GM23248 (cell line): ENCODE measurements at regions not wholly inside any gene's neighbourhood (a gene's known extent, or its start where the extent isn't known, plus 50 kb on each side); places are given as distances from the start of the nearest gene placed in this dataset.

ENCODE experiments used
- DNase-seq: peaks from one replicate; pipeline ENCODE4 v3.0.0-alpha.2; 2015
- H2AFZ ChIP-seq: fragments of 200-600 bp; sonication (generic); 2 replicates; pipeline ENCODE4 v1.6.1; 2016; ENCODE audit warnings: antibody characterized with exemption
- H3F3A ChIP-seq: fragments of 200-600 bp; sonication (generic); 2 replicates; pipeline ENCODE4 v1.6.1; 2016; ENCODE audit warnings: mild to moderate bottlenecking, antibody characterized with exemption, mixed run types; ENCODE audit not compliant: insufficient read depth
- H3K27ac ChIP-seq: fragments of 200-600 bp; sonication (generic); 2 replicates; pipeline ENCODE4 v1.5.1; 2016; ENCODE audit warnings: mild to moderate bottlenecking
- H3K27me3 ChIP-seq: fragments of 200-600 bp; sonication (generic); replicated peaks from 2 replicates; pipeline ENCODE4 v1.6.1; 2016; ENCODE audit warnings: mild to moderate bottlenecking; ENCODE audit not compliant: insufficient read depth
- H3K36me3 ChIP-seq: fragments of 200-600 bp; sonication (generic); 2 replicates; pipeline ENCODE4 v1.6.1; 2016; ENCODE audit warnings: low read depth, mild to moderate bottlenecking
- H3K4me1 ChIP-seq: fragments of 200-600 bp; sonication (generic); 2 replicates; pipeline ENCODE4 v1.6.1; 2016; ENCODE audit warnings: mild to moderate bottlenecking; ENCODE audit not compliant: insufficient read depth
- H3K4me2 ChIP-seq: fragments of 200-600 bp; sonication (generic); one replicate; pipeline ENCODE4 v1.6.1; 2016; ENCODE audit warnings: mild to moderate bottlenecking; ENCODE audit not compliant: unreplicated experiment
- H3K4me3 ChIP-seq: fragments of 200-600 bp; sonication (generic); 2 replicates; pipeline ENCODE4 v1.5.1; 2016; ENCODE audit warnings: mild to moderate bottlenecking
- H3K79me2 ChIP-seq: fragments of 200-600 bp; sonication (generic); 2 replicates; pipeline ENCODE4 v1.6.1; 2016; ENCODE audit warnings: mild to moderate bottlenecking; ENCODE audit not compliant: insufficient read depth
- H3K9ac ChIP-seq: fragments of 200-600 bp; sonication (generic); 2 replicates; pipeline ENCODE4 v1.6.1; 2016; ENCODE audit warnings: mild to moderate bottlenecking
- H3K9me2 ChIP-seq: fragments of 200-600 bp; sonication (generic); 2 replicates; pipeline ENCODE4 v1.6.1; 2016; ENCODE audit warnings: mixed run types, mild to moderate bottlenecking, moderate library complexity; ENCODE audit not compliant: insufficient read depth
- H3K9me3 ChIP-seq: fragments of 200-600 bp; sonication (generic); one replicate; pipeline ENCODE4 v1.6.1; 2017; ENCODE audit warnings: low read depth
- H4K20me1 ChIP-seq: fragments of 200-600 bp; sonication (generic); 2 replicates; pipeline ENCODE4 v1.6.0; 2016; ENCODE audit not compliant: insufficient read depth
- EZH2 ChIP-seq: fragments of 200-600 bp; sonication (generic); IDR thresholded peaks from 2 replicates; pipeline ENCODE4 v1.6.1; 2018; ENCODE audit warnings: antibody characterized with exemption, mild to moderate bottlenecking; ENCODE audit not compliant: insufficient read depth, poor library complexity, severe bottlenecking
- EZH2phosphoT487 ChIP-seq: fragments of 200-600 bp; sonication (generic); IDR thresholded peaks from 2 replicates; pipeline ENCODE4 v1.6.1; 2018; ENCODE audit warnings: antibody characterized with exemption, moderate library complexity, mild to moderate bottlenecking, low read depth; ENCODE audit not compliant: insufficient read depth
- WGBS, 2 experiments: methylation state at CpG; one replicate each; pipeline ENCODE4 v1.1.6; 2015 to 2017; ENCODE audit warnings: low lambda C conversion rate in 2 of 2, low coverage in 1 of 2; ENCODE audit errors: missing lambda C conversion rate in 2 of 2; 5-methylcytosine and 5-hydroxymethylcytosine counted together
- in situ Hi-C: fragments of 300-500 bp; cut with MboI; formaldehyde crosslinking; loops from 2 replicates; pipeline ENCODE4 v1.15.0; 2020

- H3K36me3 ChIP-seq: no peaks in the 10 kb centered on the region
- in situ Hi-C loops: no loop called here
- 46 to 50% methylated on average over 9 of the region's 9 CpGs for WGBS, 2 experiments
- H3K9me3 ChIP-seq: no peaks in the 10 kb centered on the region
- TF ChIP-seq EZH2: no peak
- TF ChIP-seq EZH2phosphoT487: no peak
- H3K27ac ChIP-seq: no peak overlapping the region
- no peaks in the 10 kb centered on the region for H4K20me1 ChIP-seq
- no peaks in the 10 kb centered on the region for H3K9me2 ChIP-seq
- no peaks in the 10 kb centered on the region for H3K79me2 ChIP-seq
- no peak overlapping the region for H3K9ac ChIP-seq
- no peak overlapping the region for H3K4me3 ChIP-seq
- no peaks in the 10 kb centered on the region for H3K4me1 ChIP-seq
- no peaks in the 10 kb centered on the region for H3K27me3 ChIP-seq
- DNase-seq: no peak
- H3F3A ChIP-seq: no peaks in the 10 kb centered on the region
- H3K4me2 ChIP-seq: no peak overlapping the region
- H2AFZ ChIP-seq: no peak overlapping the region
These were observed 621.3 kb upstream of the ADARB2 start for GRCh38 chr10:2358586-2358985.

- no peaks in the 10 kb centered on the region for H3K27me3 ChIP-seq
- in situ Hi-C loops: no loop called here
- H3K9me3 ChIP-seq: no peaks in the 10 kb centered on the region
- DNase-seq: no peak
- no peak overlapping the region for H2AFZ ChIP-seq
- H3F3A ChIP-seq: no peaks in the 10 kb centered on the region
- 57% methylated on average over 7 of the region's 7 CpGs for WGBS, 2 experiments
- no peaks in the 10 kb centered on the region for H3K36me3 ChIP-seq
- H4K20me1 ChIP-seq: no peaks in the 10 kb centered on the region
- TF ChIP-seq EZH2: no peak
- H3K4me3 ChIP-seq: no peak overlapping the region
- H3K27ac ChIP-seq: no peak overlapping the region
- no peaks in the 10 kb centered on the region for H3K79me2 ChIP-seq
- H3K4me1 ChIP-seq: no peaks in the 10 kb centered on the region
- H3K9me2 ChIP-seq: no peaks in the 10 kb centered on the region
- no peak overlapping the region for H3K4me2 ChIP-seq
- no peak overlapping the region for H3K9ac ChIP-seq
These were observed 619.3 kb upstream of the ADARB2 start for GRCh38 chr10:2356670-2357069.

DNA sequence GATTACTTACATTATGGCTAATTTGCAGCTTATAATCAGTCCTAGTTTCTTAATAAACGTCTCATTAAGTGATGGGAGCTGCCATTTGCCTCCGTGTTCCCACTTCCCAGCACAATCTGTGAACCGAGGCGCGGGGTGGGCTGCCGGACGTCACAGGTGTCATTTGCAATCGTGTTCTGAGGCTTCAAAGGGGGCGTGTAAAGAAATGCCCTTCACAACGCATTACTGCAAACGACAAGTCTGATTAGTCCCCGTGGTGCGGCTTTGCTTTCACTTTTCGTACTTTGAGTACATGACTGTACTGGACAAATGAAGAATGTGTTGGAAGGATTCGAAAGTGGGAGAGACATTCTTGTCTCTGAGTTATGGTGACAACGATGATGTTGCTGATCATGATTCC lies 614.2 kb upstream of the ADARB2 start:
- H3K4me2 ChIP-seq: no peak overlapping the region
- TF ChIP-seq EZH2phosphoT487: no peak
- TF ChIP-seq EZH2: no peak
- in situ Hi-C loops: no loop called here

GRCh38 chr10:2342206-2342605 lies 604.9 kb upstream of the ADARB2 start:
- Histone ChIP-seq H3K36me3 (no peaks in the 10 kb centered on the region), H3K9ac (no peak overlapping the region), H3K27ac (no peak overlapping the region), H4K20me1 (no peaks in the 10 kb centered on the region), H3K4me2 (no peak overlapping the region), H3K4me1 (no peaks in the 10 kb centered on the region), H3K9me2 (no peaks in the 10 kb centered on the region), H3F3A (no peaks in the 10 kb centered on the region), H2AFZ (no peak overlapping the region), H3K4me3 (no peak overlapping the region), H3K79me2 (no peaks in the 10 kb centered on the region), H3K9me3 (no peaks in the 10 kb centered on the region), H3K27me3 (no peaks in the 10 kb centered on the region)
- TF ChIP-seq EZH2phosphoT487: no peak
- TF ChIP-seq EZH2: no peak
- in situ Hi-C loops: no loop called here
- 15 to 17% methylated on average over 3 of the region's 3 CpGs for WGBS, 2 experiments
- DNase-seq: no peak

More for the DNA sequence above, 614.2 kb upstream of the ADARB2 start:
- no peaks in the 10 kb centered on the region for H3K9me3 ChIP-seq
- no peaks in the 10 kb centered on the region for H4K20me1 ChIP-seq
- no peaks in the 10 kb centered on the region for H3K9me2 ChIP-seq
- no peak overlapping the region for H3K4me3 ChIP-seq
- DNase-seq: no peak
- H3K36me3 ChIP-seq: no peaks in the 10 kb centered on the region
- H2AFZ ChIP-seq: no peak overlapping the region
- H3K9ac ChIP-seq: no peak overlapping the region
- 48 to 51% methylated on average over 16 of the region's 16 CpGs for WGBS, 2 experiments
- no peaks in the 10 kb centered on the region for H3F3A ChIP-seq
- no peaks in the 10 kb centered on the region for H3K27me3 ChIP-seq
- H3K79me2 ChIP-seq: no peaks in the 10 kb centered on the region
- no peak overlapping the region for H3K27ac ChIP-seq
- H3K4me1 ChIP-seq: no peaks in the 10 kb centered on the region
